ENCODE measurements at regions not wholly inside any gene's neighbourhood (a gene's known extent, or its start where the extent isn't known, plus 50 kb on each side); places are given as distances from the start of the nearest gene placed in this dataset.
"Not testable (repeated sequence)": the region's sequence is repeated elsewhere in the genome, so short reads cannot be mapped to it uniquely, and the experiment has no call there.

- Histone ChIP-seq H3K9me3 (ENCODE audit: control insufficient read depth, insufficient read depth, low read length) (peaks cover 3% of the 10 kb centered on the region; the same call in 1 of the 2 replicates), H3K79me2 (ENCODE audit: control insufficient read depth, low read length) (no peaks in the 10 kb centered on the region), H3K4me2 (ENCODE audit: low read length) (no peak overlapping the region), H3K4me3 (ENCODE audit: low read length) (no peak overlapping the region), H3F3A (ENCODE audit: control insufficient read depth, insufficient read depth) (no peaks in the 10 kb centered on the region), H3K27me3 (ENCODE audit: control insufficient read depth, low read length) (no peaks in the 10 kb centered on the region), H4K20me1 (ENCODE audit: control insufficient read depth, insufficient read depth, low read depth, low read length) (no peaks in the 10 kb centered on the region), H3K27ac (ENCODE audit: low read depth, low read length) (no peak overlapping the region), H3K9me2 (replicated peaks; ENCODE audit: control insufficient read depth, low read length) (no peaks in the 10 kb centered on the region), H3K36me3 (ENCODE audit: control insufficient read depth, low read length) (no peaks in the 10 kb centered on the region), H3K4me1 (ENCODE audit: control insufficient read depth, low read length) (no peaks in the 10 kb centered on the region)
- TF ChIP-seq EZH2phosphoT487 (IDR thresholded peaks at IDR 0.05; ENCODE audit: borderline replicate concordance, low read length) (no peak), CTCF (IDR thresholded peaks at IDR 0.05; ENCODE audit: low read depth, low read length, poor library complexity, severe bottlenecking) (no peak)
Measured at GRCh38 chr5:135149229-135149955, 115.4 kb upstream of the PITX1 start.

GRCh38 chr5:135147294-135148090 lies 113.5 kb upstream of the PITX1 start:
- Histone ChIP-seq H3K9me3 (ENCODE audit: control insufficient read depth, insufficient read depth, low read length) (peaks cover 3% of the 10 kb centered on the region; the same call in 1 of the 2 replicates), H3K27ac (ENCODE audit: low read depth, low read length) (no peak overlapping the region), H3K4me3 (ENCODE audit: low read length) (no peak overlapping the region), H3K36me3 (ENCODE audit: control insufficient read depth, low read length) (no peaks in the 10 kb centered on the region), H3K4me1 (ENCODE audit: control insufficient read depth, low read length) (no peaks in the 10 kb centered on the region), H3K27me3 (ENCODE audit: control insufficient read depth, low read length) (no peaks in the 10 kb centered on the region), H3F3A (ENCODE audit: control insufficient read depth, insufficient read depth) (no peaks in the 10 kb centered on the region), H3K4me2 (ENCODE audit: low read length) (no peak overlapping the region), H3K9me2 (replicated peaks; ENCODE audit: control insufficient read depth, low read length) (no peaks in the 10 kb centered on the region), H4K20me1 (ENCODE audit: control insufficient read depth, insufficient read depth, low read depth, low read length) (no peaks in the 10 kb centered on the region), H3K79me2 (ENCODE audit: control insufficient read depth, low read length) (no peaks in the 10 kb centered on the region)
- no peak for TF ChIP-seq EZH2phosphoT487 (IDR thresholded peaks at IDR 0.05; ENCODE audit: borderline replicate concordance, low read length)
- TF ChIP-seq CTCF (IDR thresholded peaks at IDR 0.05; ENCODE audit: low read depth, low read length, poor library complexity, severe bottlenecking) = no peak

GRCh38 chr5:135145985-135146384 lies 112.0 kb upstream of the PITX1 start:
- peaks cover 7% of the 10 kb centered on the region for H3K4me1 ChIP-seq (ENCODE audit: control insufficient read depth, low read length)
- H3F3A ChIP-seq (ENCODE audit: control insufficient read depth, insufficient read depth) = 0 out of 2 replicates have a peak, but pooled peaks cover 4% of the 10 kb centered on the region
- no peaks in the 10 kb centered on the region for H3K36me3 ChIP-seq (ENCODE audit: control insufficient read depth, low read length)
- H3K9me3 ChIP-seq (ENCODE audit: control insufficient read depth, insufficient read depth, low read length) = peaks cover 3% of the 10 kb centered on the region; the same call in 1 of the 2 replicates
- H3K4me3 ChIP-seq (ENCODE audit: low read length) = no peak overlapping the region
- TF ChIP-seq CTCF (IDR thresholded peaks at IDR 0.05; ENCODE audit: low read depth, low read length, poor library complexity, severe bottlenecking) = no peak
- no peak for TF ChIP-seq EZH2phosphoT487 (IDR thresholded peaks at IDR 0.05; ENCODE audit: borderline replicate concordance, low read length)
- H3K9me2 ChIP-seq (replicated peaks; ENCODE audit: control insufficient read depth, low read length) = no peaks in the 10 kb centered on the region
- H3K4me2 ChIP-seq (ENCODE audit: low read length) = no peak overlapping the region
- no peak overlapping the region for H3K27ac ChIP-seq (ENCODE audit: low read depth, low read length)
- no peaks in the 10 kb centered on the region for H3K27me3 ChIP-seq (ENCODE audit: control insufficient read depth, low read length)
- no peaks in the 10 kb centered on the region for H4K20me1 ChIP-seq (ENCODE audit: control insufficient read depth, insufficient read depth, low read depth, low read length)
- no peaks in the 10 kb centered on the region for H3K79me2 ChIP-seq (ENCODE audit: control insufficient read depth, low read length)

DNA sequence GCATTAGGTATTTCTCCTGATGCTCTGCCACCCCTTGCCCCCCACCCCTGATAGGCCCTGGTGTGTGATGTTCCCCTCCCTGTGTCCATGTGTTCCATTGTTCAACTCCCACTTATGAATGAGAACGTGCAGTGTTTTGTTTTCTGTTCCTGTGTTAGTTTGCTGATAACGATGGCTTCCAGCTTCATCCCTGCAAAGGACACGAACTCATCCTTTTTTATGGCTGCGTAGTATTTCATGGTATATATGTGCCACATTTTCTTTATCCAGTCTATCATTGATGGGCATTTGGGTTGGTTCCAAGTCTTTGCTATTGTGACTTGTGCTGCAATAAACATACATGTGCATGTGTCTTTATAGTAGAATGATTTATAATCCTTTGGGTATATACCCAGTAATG lies 109.7 kb upstream of the PITX1 start:
- H3K79me2 ChIP-seq (ENCODE audit: control insufficient read depth, low read length); H3K27me3 ChIP-seq (ENCODE audit: control insufficient read depth, low read length); H3F3A ChIP-seq (ENCODE audit: control insufficient read depth, insufficient read depth); H3K27ac ChIP-seq (ENCODE audit: low read depth, low read length); H3K36me3 ChIP-seq (ENCODE audit: control insufficient read depth, low read length); H3K9me3 ChIP-seq (ENCODE audit: control insufficient read depth, insufficient read depth, low read length); H3K9me2 ChIP-seq (replicated peaks; ENCODE audit: control insufficient read depth, low read length); H4K20me1 ChIP-seq (ENCODE audit: control insufficient read depth, insufficient read depth, low read depth, low read length); H3K4me2 ChIP-seq (ENCODE audit: low read length); H3K4me3 ChIP-seq (ENCODE audit: low read length): not testable (repeated sequence)
- peaks cover 20% of the 10 kb centered on the region for H3K4me1 ChIP-seq (ENCODE audit: control insufficient read depth, low read length)
